Neural cell (in vitro differentiated cells): ENCODE measurements at regions not wholly inside any gene's neighbourhood (a gene's known extent, or its start where the extent isn't known, plus 50 kb on each side); places are given as distances from the start of the nearest gene placed in this dataset.

ENCODE experiments used
- EP300 ChIP-seq: fragments of 450-650 bp; conservative IDR thresholded peaks from 2 replicates; pipeline ENCODE4 v1.6.1; 2014; ENCODE audit warnings: antibody characterized with exemption, mild to moderate bottlenecking, moderate library complexity; ENCODE audit not compliant: poor library complexity, severe bottlenecking
- TAF1 ChIP-seq: IDR thresholded peaks from 2 replicates; pipeline ENCODE4 v1.6.1; 2012; ENCODE audit warnings: low read depth

GRCh38 chr11:69947059-69947792, 128.0 kb upstream of the FGF3 start:
- no peak for TF ChIP-seq TAF1
- TF ChIP-seq EP300: no peak
